NCI-H1092 treated with DMSO at 0.1 percent for 48 hours (cell line): ENCODE measurements at regions not wholly inside any gene's neighbourhood (a gene's known extent, or its start where the extent isn't known, plus 50 kb on each side); places are given as distances from the start of the nearest gene placed in this dataset.

Source experiments
- DNase-seq: peaks from one replicate; lab custom pipeline; 2025; lab: John Stamatoyannopoulos, UW

DNA sequence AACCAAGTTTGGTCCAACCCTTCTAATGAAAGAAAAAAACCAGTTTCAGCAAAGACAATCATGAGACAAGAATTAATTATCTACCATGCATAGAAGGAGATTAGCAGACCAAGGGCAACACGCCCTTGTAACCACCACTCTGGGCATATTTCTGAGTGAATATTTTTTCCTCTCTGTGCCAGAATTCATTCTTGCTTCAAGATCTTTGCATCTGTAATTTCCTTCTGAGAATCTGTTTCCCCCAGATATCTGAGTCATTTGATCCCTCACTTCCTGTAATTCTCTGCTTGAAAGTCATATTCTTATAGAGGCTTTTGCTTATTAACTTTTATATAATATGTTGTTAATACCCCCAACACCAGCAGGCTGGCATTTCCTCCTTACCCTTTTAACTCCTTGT lies 243.7 kb downstream of the SLC16A7 start:
- DNase-seq = no peak

- no peak for DNase-seq
These were observed 247.5 kb downstream of the SLC16A7 start for GRCh38 chr12:59843260-59843843.

- no peak for DNase-seq
These were observed 248.9 kb downstream of the SLC16A7 start for GRCh38 chr12:59844750-59845149.

DNA sequence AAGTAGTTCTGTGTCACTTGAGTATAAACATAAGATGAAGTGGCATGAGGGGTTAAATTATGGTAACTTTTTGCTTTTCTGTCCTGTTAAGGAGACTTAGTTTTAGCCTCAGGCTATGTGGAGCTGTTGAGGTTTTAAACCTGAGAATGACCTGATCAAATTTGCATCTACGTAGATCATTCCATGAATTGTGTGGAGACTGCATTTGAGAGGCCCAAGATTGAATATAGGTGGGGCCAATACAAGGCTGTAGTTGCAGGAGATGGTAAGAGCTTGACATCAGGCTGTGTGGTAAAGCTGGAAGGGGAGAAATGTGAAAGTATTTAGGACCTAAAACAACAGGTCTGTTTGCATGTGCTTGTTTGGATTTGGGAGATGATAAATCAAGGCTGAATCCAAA lies 249.5 kb downstream of the SLC16A7 start:
- DNase-seq = no peak

DNA sequence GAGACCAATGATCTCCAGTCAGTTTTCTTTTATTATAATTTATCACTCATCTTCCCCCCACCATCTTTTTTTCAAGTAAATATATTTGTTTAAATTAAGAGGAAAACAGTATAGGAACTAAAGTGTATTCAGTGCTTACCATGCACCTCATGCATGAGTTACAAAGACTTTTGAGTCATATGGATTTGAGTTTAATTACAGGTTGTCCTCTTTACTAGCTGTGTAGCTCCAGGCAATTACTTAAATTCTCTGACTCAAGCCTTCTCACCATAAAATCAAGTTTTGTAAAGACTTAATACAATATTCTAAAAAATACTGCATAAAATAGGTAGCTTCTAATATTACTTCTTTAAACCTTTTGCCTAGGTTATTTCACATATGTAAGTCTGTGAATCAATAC lies 251.3 kb downstream of the SLC16A7 start:
- DNase-seq = no peak

DNA sequence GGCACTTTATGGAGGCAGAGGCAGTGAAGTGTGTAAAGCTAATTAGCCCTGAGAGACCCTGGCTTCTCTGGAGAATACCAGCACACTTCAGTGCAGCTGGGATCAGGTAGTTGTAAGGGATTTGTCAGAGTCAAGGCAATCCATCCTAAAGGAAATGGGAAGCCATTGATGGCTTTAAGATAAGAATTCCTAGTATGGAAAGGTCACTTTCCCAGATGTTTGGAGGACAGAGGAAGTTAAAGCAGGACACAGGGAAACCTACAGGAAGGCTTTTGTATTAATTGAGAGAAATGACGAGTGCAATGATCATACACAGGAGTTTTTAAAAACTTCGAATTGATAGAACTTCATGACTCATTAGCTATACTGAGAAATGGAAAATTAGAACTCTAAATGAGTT lies 254.4 kb downstream of the SLC16A7 start:
- no peak for DNase-seq

DNA sequence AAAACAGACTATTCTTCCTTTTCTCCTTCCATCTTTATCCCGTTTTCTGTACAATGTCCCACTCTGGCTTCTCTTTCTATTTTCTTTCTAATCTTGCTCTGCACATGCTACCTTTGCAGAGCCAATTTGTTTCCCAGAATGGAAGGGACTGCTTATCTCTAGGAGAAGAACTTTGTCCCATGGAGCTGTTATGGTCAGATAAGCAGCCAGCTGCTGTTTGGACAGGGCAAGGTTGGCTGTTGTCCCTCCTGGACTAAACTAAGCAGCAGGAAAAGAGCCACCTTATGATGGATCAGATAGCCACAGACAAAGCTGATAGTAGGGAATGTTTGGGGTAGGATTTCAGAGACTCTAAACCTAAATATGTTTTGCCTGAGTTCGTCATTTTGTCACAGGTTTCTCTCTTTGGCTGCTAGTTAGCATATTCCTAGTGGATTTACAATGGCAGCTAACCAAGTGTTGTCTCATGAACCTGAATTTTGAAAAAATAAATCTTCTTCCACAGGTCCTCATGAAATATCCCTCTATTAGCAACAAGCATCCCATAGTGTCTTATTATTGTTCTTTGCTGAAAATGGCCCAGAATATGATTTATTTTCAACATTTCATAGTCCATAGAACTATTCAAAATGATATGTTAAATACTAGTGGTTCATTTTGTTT lies 262.8 kb downstream of the SLC16A7 start:
- no peak for DNase-seq

GRCh38 chr12:59859171-59859510 lies 263.3 kb downstream of the SLC16A7 start:
- DNase-seq = no peak

DNA sequence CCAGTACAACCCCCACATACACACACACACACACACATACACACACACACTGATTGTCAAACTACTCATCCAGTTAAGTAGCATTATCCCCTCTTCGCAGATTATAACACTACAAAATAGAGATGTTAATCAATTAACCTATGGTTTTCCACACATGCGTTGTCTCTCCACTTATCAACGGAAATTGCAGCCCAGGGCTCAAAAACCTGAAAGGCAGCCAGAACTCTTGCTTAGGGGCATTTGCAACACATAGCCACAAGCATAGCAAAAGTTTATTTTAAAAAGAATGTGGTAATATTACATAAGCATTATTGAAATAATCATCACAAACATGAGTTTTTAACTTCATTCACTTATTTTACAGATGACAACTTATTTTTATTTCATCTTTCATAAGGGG lies 265.8 kb downstream of the SLC16A7 start:
- DNase-seq = no peak

DNA sequence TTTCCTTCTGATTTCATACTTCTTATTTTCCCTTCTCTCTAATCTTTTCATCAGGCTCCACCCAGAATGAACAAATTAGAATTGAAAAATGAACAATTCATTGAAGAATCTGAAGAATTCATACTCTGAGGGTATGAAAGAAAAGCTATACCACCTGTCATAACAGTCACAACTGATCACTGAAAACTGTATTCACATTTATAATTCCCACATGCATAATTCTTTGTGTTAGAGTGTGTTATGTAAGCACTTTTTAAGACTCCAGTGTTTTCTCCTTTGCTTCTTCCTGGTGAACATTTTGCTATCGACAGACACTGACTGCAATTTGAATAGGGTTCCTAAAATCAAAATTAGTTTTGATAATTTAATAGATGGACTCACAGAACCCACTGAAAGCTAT lies 271.2 kb downstream of the SLC16A7 start:
- DNase-seq = no peak

DNA sequence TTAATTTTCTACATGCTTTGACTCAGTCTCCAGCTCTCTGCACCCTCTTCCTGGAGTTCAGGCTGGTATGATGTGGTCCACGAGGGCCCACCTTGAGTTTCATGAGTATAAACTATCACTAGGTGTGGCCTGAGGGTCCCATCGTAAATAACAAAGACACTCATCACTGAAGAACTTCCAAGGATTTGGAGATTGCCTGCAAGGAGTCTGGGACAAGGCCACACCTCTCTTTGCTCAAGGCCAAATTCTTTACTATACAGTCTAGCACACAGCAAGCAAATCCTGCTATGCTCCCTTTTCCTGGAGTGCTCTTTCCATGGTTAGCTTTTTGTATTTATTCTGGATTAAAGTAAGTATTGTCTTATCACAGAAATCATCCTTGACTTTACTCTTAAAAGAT lies 271.9 kb downstream of the SLC16A7 start:
- no peak for DNase-seq

DNA sequence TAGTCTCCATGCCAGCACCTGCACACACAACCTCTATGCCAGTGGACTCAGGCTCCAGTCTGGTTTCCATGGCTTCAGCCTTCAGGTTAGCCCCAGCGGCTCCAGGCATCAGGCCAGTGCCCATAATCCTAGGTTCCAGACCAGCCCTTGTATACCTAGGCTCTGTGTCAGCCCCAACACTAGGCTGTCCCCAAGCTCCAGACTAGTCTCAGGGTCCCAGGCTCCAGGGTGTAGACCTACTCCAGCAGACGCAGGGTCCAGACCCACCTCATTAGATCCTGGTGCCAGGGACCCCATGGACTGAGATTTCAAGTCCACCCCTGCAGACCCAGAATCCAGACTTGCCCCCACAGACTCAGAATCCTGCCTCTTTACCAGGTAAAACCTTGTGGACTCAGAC lies 275.9 kb downstream of the SLC16A7 start:
- no peak for DNase-seq

- DNase-seq = no peak
These were observed 277.3 kb downstream of the SLC16A7 start for GRCh38 chr12:59873136-59873535.

- no peak for DNase-seq
These were observed 279.0 kb downstream of the SLC16A7 start for GRCh38 chr12:59874781-59875180.

GRCh38 chr12:59886131-59886733 lies 290.4 kb downstream of the SLC16A7 start:
- DNase-seq = no peak

GRCh38 chr12:59887178-59887577 lies 291.3 kb downstream of the SLC16A7 start:
- DNase-seq = no peak

DNA sequence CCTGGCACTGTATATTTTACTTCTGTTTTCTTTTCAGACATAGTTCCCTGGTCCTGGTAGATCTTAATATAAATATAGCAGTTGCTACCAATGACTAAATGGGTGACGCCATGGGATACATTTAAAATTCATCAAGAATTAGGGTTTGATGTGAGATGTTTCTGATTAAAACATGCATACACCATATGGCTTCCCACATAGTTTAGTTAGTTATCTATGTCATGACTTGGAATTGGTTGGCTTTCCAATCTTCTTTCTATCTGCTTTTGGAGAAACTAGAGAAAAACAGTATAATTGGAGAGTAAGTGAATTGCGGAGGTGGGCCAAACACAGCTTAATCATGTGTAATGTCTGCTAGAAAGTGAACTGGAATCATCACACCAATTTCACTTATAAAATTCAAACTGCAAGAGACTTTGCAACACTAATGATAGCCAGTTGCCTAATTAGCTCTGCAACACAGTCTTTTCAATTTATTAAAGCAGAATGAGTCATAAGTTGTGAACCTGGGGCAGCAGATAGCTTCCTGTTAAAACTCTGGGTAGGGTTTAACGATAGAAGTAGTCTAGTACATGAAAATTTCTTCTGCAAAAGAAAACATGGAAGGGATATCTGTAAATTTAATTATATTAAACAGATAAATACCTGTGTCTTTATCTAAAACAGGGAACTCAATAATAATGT lies 295.2 kb downstream of the SLC16A7 start:
- DNase-seq = no peak

DNA sequence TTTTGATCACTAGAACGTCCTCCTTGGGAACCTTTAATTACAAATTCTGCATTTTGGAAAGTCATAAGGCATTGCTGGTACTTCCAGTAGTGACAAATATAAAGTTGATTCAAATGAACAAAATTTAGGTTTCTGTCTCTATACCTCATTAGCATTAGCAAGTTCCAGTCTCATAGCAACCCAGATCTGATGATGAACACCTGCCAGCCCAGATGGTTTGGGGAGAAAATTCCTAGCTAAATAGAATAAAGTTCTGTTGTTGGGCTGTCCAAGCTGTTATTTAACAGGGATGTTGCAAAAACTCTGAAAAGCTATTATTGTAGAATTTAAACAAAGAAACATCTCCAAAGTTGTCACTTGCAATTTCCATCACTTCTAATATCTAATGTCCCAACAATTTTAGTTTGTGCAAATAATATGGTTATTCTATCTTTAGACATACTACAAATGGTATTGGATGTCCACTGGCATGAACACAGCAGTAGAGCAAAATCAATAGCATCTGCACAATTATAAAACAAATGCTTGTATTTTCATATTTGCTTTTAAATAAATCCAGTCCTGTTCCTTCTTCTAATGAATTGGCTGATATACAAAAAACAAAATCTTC lies 299.4 kb downstream of the SLC16A7 start:
- DNase-seq = no peak

DNA sequence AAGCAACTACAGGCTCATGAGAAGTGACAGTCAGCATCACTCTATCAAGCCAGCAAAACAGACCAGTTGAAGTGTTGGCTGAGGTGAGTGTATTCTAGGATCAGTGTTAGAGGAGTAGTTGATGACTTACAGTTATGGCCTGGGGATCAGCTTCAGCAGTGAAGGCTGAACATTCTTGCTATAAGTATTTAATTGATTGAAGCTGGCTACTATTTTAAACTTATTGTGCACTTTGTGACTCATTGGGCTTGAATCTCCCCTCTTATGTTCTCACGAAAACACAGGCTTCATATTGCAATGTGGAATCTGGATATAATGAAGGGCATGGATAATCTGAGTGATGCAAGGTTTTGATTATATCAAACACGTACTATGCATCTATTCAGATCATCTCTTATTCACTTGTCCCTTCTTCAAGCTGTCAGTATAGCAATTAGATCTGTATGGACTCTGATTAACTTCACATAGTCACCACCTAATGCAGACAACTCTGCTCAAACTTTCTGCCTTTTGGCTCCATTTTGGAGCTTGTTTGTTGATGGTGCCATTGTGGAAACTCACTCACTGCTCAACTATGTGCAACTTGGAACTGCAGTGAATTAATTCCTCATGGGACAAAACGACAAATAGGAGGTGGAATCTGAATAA lies 309.2 kb downstream of the SLC16A7 start:
- DNase-seq = no peak

- DNase-seq = no peak
These were observed 315.7 kb downstream of the SLC16A7 start for GRCh38 chr12:59911516-59911915.

GRCh38 chr12:59916988-59917387 lies 321.2 kb downstream of the SLC16A7 start:
- no peak for DNase-seq

- DNase-seq = no peak
These were observed 331.2 kb downstream of the SLC16A7 start for GRCh38 chr12:59927032-59927431.
